ENCODE measurements at regions not wholly inside any gene's neighbourhood (a gene's known extent, or its start where the extent isn't known, plus 50 kb on each side); places are given as distances from the start of the nearest gene placed in this dataset.

- Histone ChIP-seq H3K4me2 (ENCODE audit: low read depth, low read length, poor library complexity, severe bottlenecking) (no peak overlapping the region), H3K27me3 (ENCODE audit: low read length) (no peaks in the 10 kb centered on the region), H3K27ac (ENCODE audit: low read depth, low read length) (no peak overlapping the region), H3K9me3 (ENCODE audit: insufficient read depth, low read length) (no peaks in the 10 kb centered on the region), H3K9ac (ENCODE audit: low read length) (no peak overlapping the region), H2AFZ (ENCODE audit: low read depth, low read length, severe bottlenecking) (no peak overlapping the region), H3F3A (ENCODE audit: insufficient read depth) (no peaks in the 10 kb centered on the region), H3K36me3 (ENCODE audit: low read length) (no peaks in the 10 kb centered on the region), H3K9me2 (replicated peaks; ENCODE audit: insufficient read depth, low read length) (no peaks in the 10 kb centered on the region), H3K4me3 (ENCODE audit: insufficient read depth, low read length, poor library complexity, severe bottlenecking) (no peak overlapping the region), H4K20me1 (ENCODE audit: low read depth, low read length) (no peaks in the 10 kb centered on the region), H3K79me2 (ENCODE audit: insufficient read depth, low read length) (no peaks in the 10 kb centered on the region)
- TF ChIP-seq EZH2phosphoT487 (conservative IDR thresholded peaks at IDR 0.05; ENCODE audit: low read length) (no peak), CTCF (IDR thresholded peaks at IDR 0.05; ENCODE audit: insufficient read depth, low read length, poor library complexity, severe bottlenecking) (no peak)
Measured at GRCh38 chr1:80896781-80897356, 903.9 kb upstream of the ADGRL2 start.

- Histone ChIP-seq H3F3A (ENCODE audit: insufficient read depth) (no peaks in the 10 kb centered on the region), H3K36me3 (ENCODE audit: low read length) (no peaks in the 10 kb centered on the region), H3K27me3 (ENCODE audit: low read length) (no peaks in the 10 kb centered on the region), H3K4me3 (ENCODE audit: insufficient read depth, low read length, poor library complexity, severe bottlenecking) (no peak overlapping the region), H3K27ac (ENCODE audit: low read depth, low read length) (no peak overlapping the region), H3K9me3 (ENCODE audit: insufficient read depth, low read length) (no peaks in the 10 kb centered on the region), H3K9me2 (replicated peaks; ENCODE audit: insufficient read depth, low read length) (no peaks in the 10 kb centered on the region), H2AFZ (ENCODE audit: low read depth, low read length, severe bottlenecking) (no peak overlapping the region), H4K20me1 (ENCODE audit: low read depth, low read length) (no peaks in the 10 kb centered on the region), H3K4me2 (ENCODE audit: low read depth, low read length, poor library complexity, severe bottlenecking) (no peak overlapping the region), H3K79me2 (ENCODE audit: insufficient read depth, low read length) (no peaks in the 10 kb centered on the region), H3K9ac (ENCODE audit: low read length) (no peak overlapping the region)
- TF ChIP-seq CTCF (IDR thresholded peaks at IDR 0.05; ENCODE audit: insufficient read depth, low read length, poor library complexity, severe bottlenecking), result no peak
- no peak for TF ChIP-seq EZH2phosphoT487 (conservative IDR thresholded peaks at IDR 0.05; ENCODE audit: low read length)
Measured at GRCh38 chr1:80894921-80895320, 905.8 kb upstream of the ADGRL2 start.

GRCh38 chr1:80893115-80893514 is 907.6 kb upstream of the ADGRL2 start:
- H3K4me2 ChIP-seq (ENCODE audit: low read depth, low read length, poor library complexity, severe bottlenecking), result no peak overlapping the region
- no peaks in the 10 kb centered on the region for H3K27me3 ChIP-seq (ENCODE audit: low read length)
- H3K4me3 ChIP-seq (ENCODE audit: insufficient read depth, low read length, poor library complexity, severe bottlenecking), result no peak overlapping the region
- H3K27ac ChIP-seq (ENCODE audit: low read depth, low read length), result no peak overlapping the region
- no peaks in the 10 kb centered on the region for H3K9me2 ChIP-seq (replicated peaks; ENCODE audit: insufficient read depth, low read length)
- no peaks in the 10 kb centered on the region for H3K79me2 ChIP-seq (ENCODE audit: insufficient read depth, low read length)
- no peaks in the 10 kb centered on the region for H3K36me3 ChIP-seq (ENCODE audit: low read length)
- H3F3A ChIP-seq (ENCODE audit: insufficient read depth), result no peaks in the 10 kb centered on the region
- H2AFZ ChIP-seq (ENCODE audit: low read depth, low read length, severe bottlenecking), result no peak overlapping the region
- H3K9ac ChIP-seq (ENCODE audit: low read length), result no peak overlapping the region
- TF ChIP-seq CTCF (IDR thresholded peaks at IDR 0.05; ENCODE audit: insufficient read depth, low read length, poor library complexity, severe bottlenecking) (no peak), EZH2phosphoT487 (conservative IDR thresholded peaks at IDR 0.05; ENCODE audit: low read length) (no peak)
- H3K9me3 ChIP-seq (ENCODE audit: insufficient read depth, low read length), result no peaks in the 10 kb centered on the region
- H4K20me1 ChIP-seq (ENCODE audit: low read depth, low read length), result no peaks in the 10 kb centered on the region

Measured in SU-DHL-6 (cell line).